A673 (cell line): ENCODE measurements at regions not wholly inside any gene's neighbourhood (a gene's known extent, or its start where the extent isn't known, plus 50 kb on each side); places are given as distances from the start of the nearest gene placed in this dataset.

Experiments used
- EZH2 ChIP-seq: fragments of 200-600 bp; sonication (generic); IDR thresholded peaks from 2 replicates; pipeline ENCODE4 v1.6.1; 2017; ENCODE audit warnings: borderline replicate concordance, low read depth, mild to moderate bottlenecking, mixed read lengths, antibody characterized with exemption, low read length; ENCODE audit not compliant: poor library complexity, severe bottlenecking
- TF ChIP-seq, protein P1 (sequence below): fragments of 300-800, 200-600 bp; sonication (generic); conservative IDR thresholded peaks from 2 replicates; pipeline ENCODE4 v1.5.1; 2017; ENCODE audit warnings: low read depth, mild to moderate bottlenecking, antibody characterized with exemption, low read length, moderate library complexity, mixed read lengths

DNA sequence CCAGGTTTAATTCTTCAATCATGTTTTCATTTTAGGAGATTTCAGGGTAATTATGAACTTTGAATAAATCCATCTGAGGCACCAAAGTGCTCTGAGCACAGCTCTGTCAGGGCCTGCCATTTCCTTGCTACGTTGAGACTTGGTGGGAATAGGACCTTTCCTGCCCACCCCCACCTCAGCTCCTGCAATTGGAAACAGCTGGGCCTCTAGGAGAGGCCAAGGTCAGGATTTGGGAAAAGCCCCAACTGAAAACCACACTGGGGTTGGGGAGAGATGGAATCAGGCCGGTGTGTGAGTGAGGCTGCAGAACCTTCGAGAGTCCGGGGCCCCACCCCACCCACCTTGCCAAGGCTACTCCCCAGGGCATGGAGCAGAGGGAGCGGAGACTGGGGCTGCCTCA, 212.7 kb upstream of the BCOR start:
- TF ChIP-seq, protein P1, sequence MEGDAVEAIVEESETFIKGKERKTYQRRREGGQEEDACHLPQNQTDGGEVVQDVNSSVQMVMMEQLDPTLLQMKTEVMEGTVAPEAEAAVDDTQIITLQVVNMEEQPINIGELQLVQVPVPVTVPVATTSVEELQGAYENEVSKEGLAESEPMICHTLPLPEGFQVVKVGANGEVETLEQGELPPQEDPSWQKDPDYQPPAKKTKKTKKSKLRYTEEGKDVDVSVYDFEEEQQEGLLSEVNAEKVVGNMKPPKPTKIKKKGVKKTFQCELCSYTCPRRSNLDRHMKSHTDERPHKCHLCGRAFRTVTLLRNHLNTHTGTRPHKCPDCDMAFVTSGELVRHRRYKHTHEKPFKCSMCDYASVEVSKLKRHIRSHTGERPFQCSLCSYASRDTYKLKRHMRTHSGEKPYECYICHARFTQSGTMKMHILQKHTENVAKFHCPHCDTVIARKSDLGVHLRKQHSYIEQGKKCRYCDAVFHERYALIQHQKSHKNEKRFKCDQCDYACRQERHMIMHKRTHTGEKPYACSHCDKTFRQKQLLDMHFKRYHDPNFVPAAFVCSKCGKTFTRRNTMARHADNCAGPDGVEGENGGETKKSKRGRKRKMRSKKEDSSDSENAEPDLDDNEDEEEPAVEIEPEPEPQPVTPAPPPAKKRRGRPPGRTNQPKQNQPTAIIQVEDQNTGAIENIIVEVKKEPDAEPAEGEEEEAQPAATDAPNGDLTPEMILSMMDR, result no peak
- no peak for TF ChIP-seq EZH2
